H54 (cell line): ENCODE measurements at regions not wholly inside any gene's neighbourhood (a gene's known extent, or its start where the extent isn't known, plus 50 kb on each side); places are given as distances from the start of the nearest gene placed in this dataset.

Source experiments
- DNase-seq: peaks from one replicate; pipeline ENCODE4 v3.0.0; 2011; ENCODE audit warnings: low spot score, mixed read lengths; ENCODE audit not compliant: insufficient read length
- FAIRE-seq: peaks from 3 replicates; lab custom pipeline; 2011; peaks lifted over from hg19 to GRCh38; lab: Jason Lieb, UNC
- POLR2A ChIP-seq: IDR thresholded peaks from 2 replicates; pipeline ENCODE4 v1.6.1; 2011; ENCODE audit warnings: low read depth, mild to moderate bottlenecking, low read length

DNA sequence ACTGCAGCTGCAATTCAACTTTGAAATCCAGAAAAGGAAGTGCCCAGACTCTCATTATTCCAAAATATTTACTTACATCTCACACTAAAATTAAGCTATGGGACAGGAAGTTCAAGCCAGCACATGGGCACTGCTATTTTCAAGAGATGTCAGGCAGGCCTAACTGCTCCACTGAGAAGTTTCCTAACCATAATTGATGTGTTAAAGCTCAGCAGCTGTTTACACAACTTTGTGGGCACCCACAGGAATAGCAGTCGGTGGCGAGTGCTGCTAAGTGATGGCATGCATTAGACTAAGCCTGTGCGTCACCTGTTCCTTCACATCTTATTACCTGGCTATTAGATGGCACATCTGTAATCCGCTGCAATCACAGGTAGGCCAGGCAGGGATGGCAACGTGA, 303.3 kb upstream of the DAB1 start:
- FAIRE-seq (no peak), DNase-seq (no peak)
- no peak for TF ChIP-seq POLR2A

DNA sequence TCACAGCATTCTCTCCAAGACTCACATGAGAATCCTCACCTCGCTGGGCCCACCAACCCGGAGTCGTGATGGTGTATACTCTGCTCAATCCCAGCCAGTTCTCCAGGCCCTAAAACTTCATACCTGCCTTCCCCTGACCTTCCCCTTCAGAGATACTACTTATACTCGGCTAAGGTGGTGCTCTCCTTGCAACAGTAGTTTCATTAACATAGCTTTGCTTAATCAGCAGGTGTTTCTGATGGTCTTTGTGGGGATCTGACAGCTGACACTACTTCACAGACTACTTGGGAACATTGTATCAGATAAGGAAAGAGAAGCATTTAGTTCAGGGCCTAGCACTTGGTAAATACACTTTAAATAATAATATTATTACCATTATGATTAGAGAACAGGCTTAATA, 301.5 kb upstream of the DAB1 start:
- FAIRE-seq (no peak), DNase-seq (no peak)
- no peak for TF ChIP-seq POLR2A

DNA sequence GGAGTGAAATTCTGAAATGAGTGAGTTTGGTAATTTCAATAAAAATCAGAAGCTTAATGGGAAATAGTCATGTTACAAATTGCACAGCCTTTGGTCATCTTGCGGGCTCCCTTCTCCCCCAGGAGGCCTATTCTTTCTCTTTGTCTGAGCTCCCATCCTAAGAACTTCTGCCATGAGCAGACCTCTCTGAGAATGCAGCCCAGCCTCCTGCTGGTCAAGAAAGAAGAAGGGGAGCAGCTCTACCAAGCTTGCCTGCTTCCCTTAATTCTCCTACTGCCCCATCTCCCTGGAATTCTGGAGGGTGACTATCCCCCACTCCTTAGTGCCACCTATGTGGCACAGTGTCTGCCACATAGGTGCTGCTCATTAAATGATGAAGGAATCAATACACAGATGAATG, 300.7 kb upstream of the DAB1 start:
- FAIRE-seq (no peak), DNase-seq (no peak)
- TF ChIP-seq POLR2A, result no peak

DNA sequence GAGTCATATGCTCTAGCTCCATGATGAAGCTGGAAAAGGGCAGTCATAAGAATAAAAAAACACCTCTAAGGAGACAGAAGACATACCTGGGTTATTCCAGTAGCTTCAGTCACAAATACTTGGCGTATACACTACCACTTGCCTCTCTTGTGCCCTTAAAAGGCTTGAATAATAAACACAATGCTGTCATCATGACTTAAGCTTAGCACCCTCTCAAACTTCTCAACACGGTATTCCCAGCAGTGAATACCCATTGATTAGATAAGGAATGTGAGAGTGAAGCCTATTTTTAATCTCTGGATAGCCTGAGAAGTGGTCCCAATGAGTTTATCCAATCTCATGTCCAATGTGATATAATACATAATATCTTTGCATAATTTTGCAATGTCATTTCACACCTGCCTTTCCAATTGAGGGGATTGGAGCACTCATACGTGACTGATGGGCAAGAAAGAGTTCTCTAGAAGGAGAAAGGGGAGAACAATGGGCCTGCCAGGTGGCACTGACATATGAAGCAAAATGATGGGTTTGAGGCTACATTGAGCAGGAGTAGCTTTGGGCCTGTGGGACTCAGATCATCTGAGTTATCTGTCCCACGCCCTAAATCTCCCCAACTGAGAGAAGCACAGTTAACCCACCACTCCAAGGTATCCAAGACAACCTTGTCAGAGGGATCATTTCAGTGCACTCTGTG, 298.6 kb upstream of the DAB1 start:
- no peak for DNase-seq
- no peak for FAIRE-seq
- TF ChIP-seq POLR2A, result no peak

DNA sequence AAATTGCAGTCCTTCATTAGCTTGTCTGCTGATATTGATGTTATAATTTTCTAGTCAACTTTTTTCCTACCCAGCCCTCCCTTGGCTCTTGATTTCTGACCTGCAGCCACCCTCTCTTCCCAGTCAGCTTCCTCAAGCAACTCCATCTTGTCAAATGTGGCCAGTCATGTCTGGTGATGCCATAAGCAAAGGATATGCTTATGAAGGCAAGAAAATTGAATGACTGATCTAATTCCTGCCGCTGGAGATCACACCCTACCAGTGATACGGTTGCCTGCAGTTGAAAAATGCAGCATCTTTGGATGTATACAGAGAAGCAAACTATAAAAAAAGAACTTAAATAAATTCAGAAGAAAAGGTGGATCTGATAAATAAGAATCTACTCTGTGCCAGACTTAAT, 297.1 kb upstream of the DAB1 start:
- DNase-seq (no peak), FAIRE-seq (no peak)
- no peak for TF ChIP-seq POLR2A

DNA sequence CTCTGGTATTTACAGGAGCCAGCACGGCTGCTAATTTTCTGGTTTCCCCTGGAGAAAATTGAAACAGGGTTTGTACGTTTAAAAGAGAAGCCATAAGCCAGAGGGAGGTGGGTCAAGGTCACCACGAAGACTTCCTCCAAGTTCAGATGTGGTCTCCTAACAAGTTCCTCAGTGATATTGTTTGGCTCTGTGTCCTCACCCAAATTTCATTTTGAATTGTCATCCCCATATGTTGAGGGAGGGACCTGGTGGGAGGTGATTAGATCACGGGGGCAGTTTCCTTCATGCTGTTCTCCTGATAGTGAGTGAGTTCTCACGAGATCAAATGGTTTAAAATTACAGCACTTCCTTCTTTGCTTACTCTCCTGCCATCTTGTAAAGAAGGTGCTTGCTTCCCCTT, 295.4 kb upstream of the DAB1 start:
- no peak for TF ChIP-seq POLR2A
- no peak for FAIRE-seq
- DNase-seq, result no peak

DNA sequence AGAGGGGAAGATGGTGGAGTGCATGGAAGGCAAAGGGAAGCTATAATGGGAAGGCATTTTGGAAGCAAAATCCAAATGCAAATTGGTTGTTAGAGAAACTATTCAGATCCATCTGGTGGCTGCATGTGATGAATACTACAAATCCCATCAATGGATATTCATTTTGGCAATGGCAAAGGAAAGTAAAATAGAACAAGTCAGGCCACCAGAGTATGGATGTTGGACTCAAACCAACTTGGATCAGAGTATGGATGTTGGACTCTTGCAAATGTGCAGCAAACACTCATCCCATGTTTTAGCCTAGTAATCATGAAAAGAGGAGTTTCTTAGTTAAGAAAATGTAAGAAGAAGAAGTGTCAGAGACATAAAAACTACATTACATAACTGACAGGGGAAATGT, 289.6 kb upstream of the DAB1 start:
- no peak for FAIRE-seq
- DNase-seq, result no peak
- TF ChIP-seq POLR2A, result no peak

DNA sequence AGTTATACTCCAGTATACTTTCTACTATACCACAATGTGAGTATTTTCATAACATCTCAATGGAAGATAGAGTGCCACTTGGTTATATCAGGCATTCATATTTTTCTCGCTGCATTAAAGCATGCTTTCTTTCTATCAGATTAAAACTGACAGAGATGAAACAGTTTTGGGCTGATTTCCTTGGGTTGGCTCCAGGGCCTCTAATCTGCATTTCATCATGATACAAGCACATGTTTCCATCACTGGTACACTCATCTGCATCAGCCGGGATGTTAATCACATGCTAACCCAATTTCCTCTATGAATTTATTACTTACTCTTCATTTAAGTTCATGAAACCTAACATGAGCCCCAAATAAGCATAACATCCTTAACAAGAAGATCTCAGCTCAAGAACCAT, 289.0 kb upstream of the DAB1 start:
- DNase-seq (no peak), FAIRE-seq (no peak)
- TF ChIP-seq POLR2A, result no peak

DNA sequence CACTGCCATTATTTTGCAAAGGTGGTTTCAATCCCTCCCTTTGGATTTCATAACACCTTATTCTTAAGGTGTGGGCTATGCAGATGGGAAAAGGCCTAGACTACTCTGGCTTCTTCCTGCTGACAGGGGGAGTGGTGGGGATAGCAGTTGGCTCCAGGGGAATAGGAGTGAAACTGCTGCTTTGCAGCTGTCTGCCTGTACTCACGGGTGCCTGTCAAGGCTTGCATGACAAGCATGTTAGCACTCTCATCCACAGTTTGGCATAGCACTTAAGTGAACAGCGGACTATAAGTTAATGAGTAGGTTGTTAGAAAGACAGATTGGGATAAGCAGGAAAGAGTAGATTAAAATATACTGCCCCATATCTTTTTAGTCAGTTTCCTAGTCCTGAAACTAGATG, 287.5 kb upstream of the DAB1 start:
- DNase-seq (no peak), FAIRE-seq (no peak)
- no peak for TF ChIP-seq POLR2A

DNA sequence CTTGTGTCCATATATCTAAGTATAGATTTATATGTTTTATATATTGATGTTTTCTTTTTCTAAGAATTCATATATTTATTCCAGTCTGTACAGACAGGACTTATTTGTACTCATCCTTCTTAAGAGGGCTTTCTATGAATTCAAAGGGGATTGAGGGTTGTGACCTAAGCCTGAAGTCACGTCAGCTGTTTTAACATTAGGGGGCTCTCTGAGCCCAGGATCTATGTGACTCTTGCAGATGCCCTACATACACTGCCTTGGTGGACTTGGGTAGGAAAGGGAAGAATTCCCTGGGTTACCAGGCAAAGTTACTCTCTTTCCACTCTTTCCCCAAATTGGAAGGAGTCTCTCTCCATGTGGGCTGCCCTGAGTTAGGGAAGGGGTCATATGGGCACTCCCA, 283.8 kb upstream of the DAB1 start:
- no peak for FAIRE-seq

DNA sequence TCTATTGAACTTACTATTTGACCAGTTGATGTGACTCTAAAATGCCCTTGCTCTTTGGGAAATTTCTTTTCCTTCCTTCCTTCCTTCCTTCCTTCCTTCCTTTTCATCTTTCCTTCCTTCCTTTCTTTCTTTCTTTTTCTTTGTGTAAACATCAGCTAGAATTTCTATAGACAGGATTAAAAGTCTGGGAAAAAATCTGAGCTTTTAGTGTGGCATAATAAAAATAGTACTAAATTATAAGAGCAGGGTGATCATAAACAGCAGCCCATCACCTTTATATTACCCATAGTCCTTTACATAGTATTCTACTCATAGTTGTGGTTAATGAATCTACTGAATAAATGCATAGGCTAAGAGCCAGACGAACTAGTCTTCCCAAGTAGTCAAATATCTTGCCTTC, 281.0 kb upstream of the DAB1 start:
- TF ChIP-seq POLR2A, result no peak
- no peak for FAIRE-seq
- DNase-seq, result no peak

More for the DNA sequence above, 283.8 kb upstream of the DAB1 start:
- no peak for TF ChIP-seq POLR2A
- DNase-seq, result no peak

DNA sequence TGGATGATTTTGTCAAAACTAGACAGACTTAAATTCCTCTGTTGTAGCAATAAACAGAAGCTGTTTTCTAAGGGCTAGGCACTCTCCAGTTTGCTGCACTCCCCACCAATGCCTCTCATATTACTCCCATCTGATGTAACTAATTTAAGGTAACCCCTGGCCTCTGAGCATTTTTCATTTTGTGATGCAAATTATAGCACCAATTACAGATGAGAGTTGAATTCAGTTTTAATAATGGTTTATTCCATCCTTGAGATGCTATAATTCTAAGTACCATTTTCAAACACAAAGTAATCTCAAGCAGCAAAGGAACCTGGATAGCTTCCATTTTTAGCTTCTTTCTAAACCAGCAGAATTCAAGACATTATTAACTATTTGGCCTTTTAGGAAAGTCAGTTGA, 280.4 kb upstream of the DAB1 start:
- FAIRE-seq (no peak), DNase-seq (no peak)
- TF ChIP-seq POLR2A, result no peak

DNA sequence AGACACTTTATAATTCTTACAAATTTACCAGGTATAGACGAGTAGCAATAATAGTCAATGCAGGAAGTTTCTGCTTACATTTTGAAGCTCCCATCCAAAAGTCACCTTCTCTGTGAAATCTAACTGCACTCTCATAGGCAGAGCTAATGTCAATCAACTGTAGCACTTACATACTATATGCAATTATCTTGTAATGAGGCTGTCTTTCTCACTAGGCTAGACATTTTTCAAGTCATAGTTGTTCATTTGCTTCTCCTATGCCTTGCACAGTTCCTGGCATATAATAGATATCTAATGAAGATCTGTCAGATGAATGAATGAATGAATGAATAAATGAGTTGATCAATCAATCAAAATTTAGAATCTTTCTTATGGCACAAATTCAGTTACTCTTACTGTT, 273.0 kb upstream of the DAB1 start:
- FAIRE-seq, result no peak
- no peak for DNase-seq
- TF ChIP-seq POLR2A, result no peak

DNA sequence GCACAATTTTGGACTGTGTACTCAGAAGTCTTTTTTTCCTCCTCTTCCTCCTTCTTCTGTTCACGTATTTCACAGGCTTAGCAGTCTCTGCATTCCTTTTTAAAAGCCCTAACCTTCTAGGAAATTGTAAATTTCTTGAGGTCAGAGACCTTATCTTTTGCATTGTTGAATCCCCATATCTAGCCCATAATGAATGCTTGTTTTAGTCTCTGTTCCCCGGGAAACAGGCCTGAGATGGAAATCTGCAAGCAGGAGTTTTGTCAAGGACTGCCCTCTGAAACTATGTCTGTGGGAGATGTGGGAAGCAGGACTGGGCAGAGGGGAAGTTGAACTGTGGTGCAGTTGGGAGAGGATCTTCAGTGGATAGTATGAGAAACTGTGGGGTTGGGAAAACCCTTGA, 272.2 kb upstream of the DAB1 start:
- DNase-seq (no peak), FAIRE-seq (no peak)
- TF ChIP-seq POLR2A, result no peak

DNA sequence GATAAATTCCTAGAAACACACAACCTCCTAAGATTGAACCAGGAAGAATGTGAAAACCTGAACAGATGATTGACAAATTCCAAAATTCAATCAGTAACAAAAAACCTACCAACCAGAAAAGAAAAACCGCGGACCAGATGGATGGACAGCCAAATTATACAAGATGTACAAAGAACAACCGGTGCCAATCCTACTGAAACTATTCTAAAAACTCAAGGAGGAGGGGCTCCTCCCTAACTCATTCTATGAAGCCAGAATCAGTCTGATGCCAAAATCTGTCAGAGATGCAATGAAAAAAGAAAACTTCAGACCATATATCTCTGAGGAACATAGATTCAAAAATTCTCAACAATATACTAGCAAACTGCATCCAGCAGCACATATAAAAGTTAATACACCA, 262.4 kb upstream of the DAB1 start:
- no peak for TF ChIP-seq POLR2A
- FAIRE-seq, result no peak
- DNase-seq, result no peak
